ENCODE measurements at regions not wholly inside any gene's neighbourhood (a gene's known extent, or its start where the extent isn't known, plus 50 kb on each side); places are given as distances from the start of the nearest gene placed in this dataset.

DNA sequence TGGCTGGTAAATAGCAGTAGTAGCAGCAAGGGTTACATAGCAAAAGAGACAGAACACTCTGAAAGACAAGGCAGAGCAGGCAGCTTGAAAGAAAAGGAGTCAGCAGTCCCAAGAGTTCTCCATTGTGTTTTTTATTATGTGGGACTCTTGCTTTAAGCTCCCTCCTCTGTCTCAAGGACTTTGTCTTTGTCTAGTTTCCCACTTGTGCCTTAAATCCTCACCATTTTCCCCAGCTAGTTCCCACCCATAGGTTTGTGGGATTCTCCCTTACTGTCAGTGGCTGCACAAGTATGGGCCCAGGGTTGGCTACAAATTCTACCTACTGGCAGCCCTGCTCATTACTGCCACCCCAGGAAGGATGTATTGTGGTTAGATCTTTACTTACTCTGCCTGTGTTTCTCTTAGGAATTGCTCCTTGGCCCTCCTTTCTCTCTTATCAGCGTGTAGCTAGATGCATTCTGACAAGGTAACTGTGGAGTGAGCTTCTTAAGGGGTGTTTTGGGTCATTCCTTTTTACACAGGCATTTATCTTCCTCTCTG, 413.4 kb upstream of the PCDH9 start:
- no peak for ATAC-seq
- H3K36me3 ChIP-seq (ENCODE audit: control insufficient read depth, insufficient read depth, low read length), result no peaks in the 10 kb centered on the region
- no CpG with 5 or more reads among the region's 1 CpG for WGBS (ENCODE audit: insufficient coverage)
- TF ChIP-seq, protein P1, sequence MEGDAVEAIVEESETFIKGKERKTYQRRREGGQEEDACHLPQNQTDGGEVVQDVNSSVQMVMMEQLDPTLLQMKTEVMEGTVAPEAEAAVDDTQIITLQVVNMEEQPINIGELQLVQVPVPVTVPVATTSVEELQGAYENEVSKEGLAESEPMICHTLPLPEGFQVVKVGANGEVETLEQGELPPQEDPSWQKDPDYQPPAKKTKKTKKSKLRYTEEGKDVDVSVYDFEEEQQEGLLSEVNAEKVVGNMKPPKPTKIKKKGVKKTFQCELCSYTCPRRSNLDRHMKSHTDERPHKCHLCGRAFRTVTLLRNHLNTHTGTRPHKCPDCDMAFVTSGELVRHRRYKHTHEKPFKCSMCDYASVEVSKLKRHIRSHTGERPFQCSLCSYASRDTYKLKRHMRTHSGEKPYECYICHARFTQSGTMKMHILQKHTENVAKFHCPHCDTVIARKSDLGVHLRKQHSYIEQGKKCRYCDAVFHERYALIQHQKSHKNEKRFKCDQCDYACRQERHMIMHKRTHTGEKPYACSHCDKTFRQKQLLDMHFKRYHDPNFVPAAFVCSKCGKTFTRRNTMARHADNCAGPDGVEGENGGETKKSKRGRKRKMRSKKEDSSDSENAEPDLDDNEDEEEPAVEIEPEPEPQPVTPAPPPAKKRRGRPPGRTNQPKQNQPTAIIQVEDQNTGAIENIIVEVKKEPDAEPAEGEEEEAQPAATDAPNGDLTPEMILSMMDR (IDR thresholded peaks at IDR 0.05), result no peak
- Mint-ChIP-seq H3K4me1 (no peaks in the 10 kb centered on the region), H3K27me3 (ENCODE audit: low read depth in 2 of 2) (no peaks in the 10 kb centered on the region), H3K9me3 (peaks cover 19 to 21% of the 10 kb centered on the region in 2 donors), H3K4me3 (no peak overlapping the region), H3K36me3 (peaks cover 12% of the 10 kb centered on the region), H3K27ac (no peak overlapping the region)
- no peak overlapping the region for H3K27ac ChIP-seq (ENCODE audit: low read length)
- intact Hi-C loops (cut with micrococcal nuclease), result no loop called here
- H3K27me3 ChIP-seq (ENCODE audit: control insufficient read depth, insufficient read depth, low read length), result no peaks in the 10 kb centered on the region
- no peaks in the 10 kb centered on the region for H3K4me1 ChIP-seq (ENCODE audit: control insufficient read depth, insufficient read depth, low read length)
- DNase-seq, result no peak
- H3K9me3 ChIP-seq (ENCODE audit: control insufficient read depth, insufficient read depth, low read length), result no peaks in the 10 kb centered on the region
- no peak overlapping the region for H3K4me3 ChIP-seq (ENCODE audit: low read length)

DNA sequence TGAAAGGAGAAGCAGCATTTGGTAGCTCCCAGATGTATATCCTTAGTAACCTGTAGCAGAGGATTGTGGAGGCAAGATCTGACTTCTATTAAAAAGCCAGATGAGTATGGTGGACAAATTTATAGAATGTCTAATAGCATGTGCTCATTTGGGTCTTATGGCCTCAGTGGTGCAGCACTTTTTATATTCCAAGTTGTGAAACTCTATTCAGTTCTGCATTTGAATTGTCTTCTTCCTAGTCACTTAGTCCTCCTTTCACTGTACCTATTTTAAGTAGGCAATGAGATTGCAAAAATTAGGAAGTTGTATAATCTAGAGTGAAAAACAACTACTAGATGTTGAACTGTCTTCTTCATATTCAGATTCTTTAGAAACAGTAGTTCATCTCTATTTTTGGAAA, 412.5 kb upstream of the PCDH9 start:
- TF ChIP-seq, protein P1 (IDR thresholded peaks at IDR 0.05), result no peak
- Histone ChIP-seq H3K4me1 (ENCODE audit: control insufficient read depth, insufficient read depth, low read length) (no peaks in the 10 kb centered on the region), H3K9me3 (ENCODE audit: control insufficient read depth, insufficient read depth, low read length) (peaks cover 4% of the 10 kb centered on the region), H3K36me3 (ENCODE audit: control insufficient read depth, insufficient read depth, low read length) (no peaks in the 10 kb centered on the region), H3K4me3 (ENCODE audit: low read length) (no peak overlapping the region), H3K27me3 (ENCODE audit: control insufficient read depth, insufficient read depth, low read length) (no peaks in the 10 kb centered on the region), H3K27ac (ENCODE audit: low read length) (no peak overlapping the region)
- Mint-ChIP-seq H3K4me1 (no peaks in the 10 kb centered on the region), H3K27me3 (ENCODE audit: low read depth in 2 of 2) (no peaks in the 10 kb centered on the region), H3K27ac (no peak overlapping the region), H3K36me3 (peaks cover 12% of the 10 kb centered on the region), H3K4me3 (no peak overlapping the region), H3K9me3 (peaks cover 18 to 23% of the 10 kb centered on the region in 2 donors)
- ATAC-seq (no peak), DNase-seq (no peak)
- intact Hi-C loops (cut with micrococcal nuclease), result no loop called here

DNA sequence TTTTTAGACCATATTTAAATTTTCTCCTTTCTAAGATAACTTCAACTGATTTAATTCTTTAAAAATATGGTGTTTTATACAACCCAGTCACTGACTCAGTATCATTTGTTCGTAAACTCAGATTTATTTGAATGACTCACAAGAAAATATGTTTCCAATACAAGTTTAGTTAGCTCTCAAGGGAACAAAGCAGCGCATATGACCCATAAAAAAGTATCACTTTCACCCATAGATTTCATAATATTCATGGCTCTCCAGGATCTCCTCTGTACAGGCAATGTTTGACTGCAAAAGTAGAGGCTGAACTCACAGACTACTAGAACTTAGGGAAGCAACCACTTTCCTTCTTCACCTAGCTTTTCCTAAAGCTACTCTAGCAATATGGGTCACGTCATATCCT, 405.6 kb upstream of the PCDH9 start:
- Mint-ChIP-seq H3K4me1 (no peaks in the 10 kb centered on the region), H3K27me3 (ENCODE audit: low read depth in 2 of 2) (no peaks in the 10 kb centered on the region), H3K36me3 (no peaks in the 10 kb centered on the region), H3K9me3 (peaks cover 9 to 15% of the 10 kb centered on the region in 2 donors), H3K4me3 (no peak overlapping the region), H3K27ac (no peak overlapping the region)
- ATAC-seq (no peak), DNase-seq (no peak)
- intact Hi-C loops (cut with micrococcal nuclease), result no loop called here
- Histone ChIP-seq H3K4me1 (ENCODE audit: control insufficient read depth, insufficient read depth, low read length) (no peaks in the 10 kb centered on the region), H3K4me3 (ENCODE audit: low read length) (no peak overlapping the region), H3K36me3 (ENCODE audit: control insufficient read depth, insufficient read depth, low read length) (no peaks in the 10 kb centered on the region), H3K9me3 (ENCODE audit: control insufficient read depth, insufficient read depth, low read length) (peaks cover 4% of the 10 kb centered on the region), H3K27ac (ENCODE audit: low read length) (no peak overlapping the region), H3K27me3 (ENCODE audit: control insufficient read depth, insufficient read depth, low read length) (no peaks in the 10 kb centered on the region)
- 68% methylated on average over 3 of the region's 3 CpGs for WGBS (ENCODE audit: insufficient coverage)
- TF ChIP-seq, protein P1 (IDR thresholded peaks at IDR 0.05), result no peak

DNA sequence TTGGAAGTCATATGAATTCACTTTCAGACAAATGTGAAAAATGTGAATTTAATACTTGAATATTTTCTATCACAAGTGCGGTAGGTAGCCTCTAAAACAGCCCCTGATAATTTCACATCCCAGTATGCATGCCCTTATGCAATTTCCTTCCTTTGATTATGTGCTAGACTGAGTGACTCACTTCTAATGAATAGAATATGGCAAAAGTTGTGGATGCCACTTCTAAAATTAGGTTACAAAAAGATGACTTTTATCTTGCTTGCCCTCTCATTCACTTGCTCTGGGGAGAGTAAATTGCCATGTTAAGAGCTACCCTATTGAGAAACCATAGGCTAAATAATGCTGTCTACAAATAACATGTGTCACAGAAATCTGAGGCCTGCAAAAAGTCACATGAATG, 402.5 kb upstream of the PCDH9 start:
- no peaks in the 10 kb centered on the region for H3K27me3 Mint-ChIP-seq (ENCODE audit: low read depth in 2 of 2)
- H3K4me3 Mint-ChIP-seq, result no peak overlapping the region
- H3K27ac ChIP-seq (ENCODE audit: low read length), result no peak overlapping the region
- TF ChIP-seq, protein P1 (IDR thresholded peaks at IDR 0.05), result no peak
- H3K9me3 Mint-ChIP-seq, result peaks cover 5 to 10% of the 10 kb centered on the region in 2 donors
- H3K27me3 ChIP-seq (ENCODE audit: control insufficient read depth, insufficient read depth, low read length), result no peaks in the 10 kb centered on the region
- no peaks in the 10 kb centered on the region for H3K4me1 Mint-ChIP-seq
- no peak overlapping the region for H3K4me3 ChIP-seq (ENCODE audit: low read length)
- ATAC-seq (no peak), DNase-seq (no peak)
- H3K36me3 Mint-ChIP-seq, result no peaks in the 10 kb centered on the region
- H3K4me1 ChIP-seq (ENCODE audit: control insufficient read depth, insufficient read depth, low read length), result no peaks in the 10 kb centered on the region
- H3K36me3 ChIP-seq (ENCODE audit: control insufficient read depth, insufficient read depth, low read length), result no peaks in the 10 kb centered on the region
- no CpG with 5 or more reads among the region's 1 CpG for WGBS (ENCODE audit: insufficient coverage)
- intact Hi-C loops (cut with micrococcal nuclease), result no loop called here
- H3K9me3 ChIP-seq (ENCODE audit: control insufficient read depth, insufficient read depth, low read length), result no peaks in the 10 kb centered on the region
- H3K27ac Mint-ChIP-seq, result no peak overlapping the region

Measured in natural killer cell (primary cell).